ENCODE measurements at regions not wholly inside any gene's neighbourhood (a gene's known extent, or its start where the extent isn't known, plus 50 kb on each side); places are given as distances from the start of the nearest gene placed in this dataset.

DNA sequence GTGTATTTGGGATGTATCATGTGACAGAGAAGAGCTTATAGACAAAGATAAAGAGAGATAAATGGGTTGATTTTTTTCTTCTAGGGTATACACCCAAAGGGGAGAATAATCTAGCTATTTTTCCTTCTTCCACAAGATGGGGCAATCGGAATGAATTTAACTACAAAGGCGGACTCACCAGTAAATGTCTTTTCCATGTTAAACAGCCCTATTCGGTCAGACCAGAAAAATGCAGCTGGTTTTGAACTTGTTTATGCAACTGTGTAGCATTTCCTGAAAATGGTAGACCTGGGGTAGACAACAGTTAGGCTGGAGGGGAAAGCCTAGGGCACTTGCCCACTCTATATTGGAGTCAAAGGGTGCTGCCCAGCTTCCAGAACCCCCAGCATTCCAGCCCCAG, 477.1 kb downstream of the TOX3 start (continued):
- TF ChIP-seq, protein P1, sequence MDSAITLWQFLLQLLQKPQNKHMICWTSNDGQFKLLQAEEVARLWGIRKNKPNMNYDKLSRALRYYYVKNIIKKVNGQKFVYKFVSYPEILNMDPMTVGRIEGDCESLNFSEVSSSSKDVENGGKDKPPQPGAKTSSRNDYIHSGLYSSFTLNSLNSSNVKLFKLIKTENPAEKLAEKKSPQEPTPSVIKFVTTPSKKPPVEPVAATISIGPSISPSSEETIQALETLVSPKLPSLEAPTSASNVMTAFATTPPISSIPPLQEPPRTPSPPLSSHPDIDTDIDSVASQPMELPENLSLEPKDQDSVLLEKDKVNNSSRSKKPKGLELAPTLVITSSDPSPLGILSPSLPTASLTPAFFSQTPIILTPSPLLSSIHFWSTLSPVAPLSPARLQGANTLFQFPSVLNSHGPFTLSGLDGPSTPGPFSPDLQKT (CRISPR knock-in tag; IDR thresholded peaks at IDR 0.05; ENCODE audit: borderline replicate concordance): no peak
- TF ChIP-seq, protein P2, sequence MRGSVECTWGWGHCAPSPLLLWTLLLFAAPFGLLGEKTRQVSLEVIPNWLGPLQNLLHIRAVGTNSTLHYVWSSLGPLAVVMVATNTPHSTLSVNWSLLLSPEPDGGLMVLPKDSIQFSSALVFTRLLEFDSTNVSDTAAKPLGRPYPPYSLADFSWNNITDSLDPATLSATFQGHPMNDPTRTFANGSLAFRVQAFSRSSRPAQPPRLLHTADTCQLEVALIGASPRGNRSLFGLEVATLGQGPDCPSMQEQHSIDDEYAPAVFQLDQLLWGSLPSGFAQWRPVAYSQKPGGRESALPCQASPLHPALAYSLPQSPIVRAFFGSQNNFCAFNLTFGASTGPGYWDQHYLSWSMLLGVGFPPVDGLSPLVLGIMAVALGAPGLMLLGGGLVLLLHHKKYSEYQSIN (CRISPR knock-in tag; IDR thresholded peaks at IDR 0.05; ENCODE audit: borderline replicate concordance): no peak
- TF ChIP-seq RAD21 (CRISPR knock-in tag; IDR thresholded peaks at IDR 0.05) (peak; percentile 41), RBM22 (optimal IDR thresholded peaks at IDR 0.05; ENCODE audit: low read length) (no peak), FOXO1 (CRISPR knock-in tag; IDR thresholded peaks at IDR 0.05) (no peak), SRSF9 (IDR thresholded peaks at IDR 0.05; ENCODE audit: borderline replicate concordance, insufficient read depth, low read depth, low read length, poor library complexity, severe bottlenecking) (no peak), POLR2AphosphoS2 (IDR thresholded peaks at IDR 0.05; ENCODE audit: low read depth, low read length) (no peak), ZNF264 (CRISPR knock-in tag; IDR thresholded peaks at IDR 0.05) (no peak)
- TF ChIP-seq, protein P3, sequence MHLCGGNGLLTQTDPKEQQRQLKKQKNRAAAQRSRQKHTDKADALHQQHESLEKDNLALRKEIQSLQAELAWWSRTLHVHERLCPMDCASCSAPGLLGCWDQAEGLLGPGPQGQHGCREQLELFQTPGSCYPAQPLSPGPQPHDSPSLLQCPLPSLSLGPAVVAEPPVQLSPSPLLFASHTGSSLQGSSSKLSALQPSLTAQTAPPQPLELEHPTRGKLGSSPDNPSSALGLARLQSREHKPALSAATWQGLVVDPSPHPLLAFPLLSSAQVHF (CRISPR knock-in tag; IDR thresholded peaks at IDR 0.05): no peak
- TF ChIP-seq, protein P4, sequence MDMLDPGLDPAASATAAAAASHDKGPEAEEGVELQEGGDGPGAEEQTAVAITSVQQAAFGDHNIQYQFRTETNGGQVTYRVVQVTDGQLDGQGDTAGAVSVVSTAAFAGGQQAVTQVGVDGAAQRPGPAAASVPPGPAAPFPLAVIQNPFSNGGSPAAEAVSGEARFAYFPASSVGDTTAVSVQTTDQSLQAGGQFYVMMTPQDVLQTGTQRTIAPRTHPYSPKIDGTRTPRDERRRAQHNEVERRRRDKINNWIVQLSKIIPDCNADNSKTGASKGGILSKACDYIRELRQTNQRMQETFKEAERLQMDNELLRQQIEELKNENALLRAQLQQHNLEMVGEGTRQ (IDR thresholded peaks at IDR 0.05; ENCODE audit: low read depth, low read length): no peak
- TF ChIP-seq, protein P4 (CRISPR knock-in tag; IDR thresholded peaks at IDR 0.05; ENCODE audit: borderline replicate concordance): no peak
